WTC11 (cell line): ENCODE measurements at regions not wholly inside any gene's neighbourhood (a gene's known extent, or its start where the extent isn't known, plus 50 kb on each side); places are given as distances from the start of the nearest gene placed in this dataset.

Experiments
- ATAC-seq: fragments of 200-7000 bp; cut with Tn5 transposase; 2 replicates; pipeline ENCODE4 v1.10.0; 2021; ENCODE audit warnings: mild to moderate bottlenecking, moderate library complexity
- CTCF ChIA-PET: fragments of 300-600 bp; sonication (Branson Sonifier 250); formaldehyde crosslinking; loops from one replicate; lab custom pipeline; 2021; ENCODE audit warnings: antibody characterized with exemption; lab: Charles Lee
- POLR2A ChIA-PET: fragments of 350-600 bp; sonication (Branson Sonifier 250); formaldehyde crosslinking; loops from one replicate; lab custom pipeline; 2021; ENCODE audit warnings: antibody characterized with exemption; lab: Charles Lee
- DNase-seq: peaks from one replicate; pipeline ENCODE4 v3.0.0; 2021; ENCODE audit warnings: low spot score
- H3K27ac Mint-ChIP-seq: 2 replicates; pipeline ENCODE4 v1.8.0; 2021; ENCODE audit warnings: mixed read lengths
- H3K27me3 Mint-ChIP-seq: 2 replicates; pipeline ENCODE4 v1.8.0; 2021; ENCODE audit warnings: low read depth, mild to moderate bottlenecking, moderate library complexity, mixed read lengths
- H3K36me3 Mint-ChIP-seq: 2 replicates; pipeline ENCODE4 v1.8.0; 2021; ENCODE audit warnings: mixed read lengths
- H3K4me1 Mint-ChIP-seq: 2 replicates; pipeline ENCODE4 v1.8.0; 2022; ENCODE audit warnings: mixed read lengths
- H3K4me3 Mint-ChIP-seq: 2 replicates; pipeline ENCODE4 v1.8.0; 2021; ENCODE audit warnings: mild to moderate bottlenecking, moderate library complexity, mixed read lengths
- H3K9me3 Mint-ChIP-seq: 2 replicates; pipeline ENCODE4 v1.8.0; 2021; ENCODE audit warnings: mixed read lengths
- CREM ChIP-seq: sonication (generic); formaldehyde crosslinking; IDR thresholded peaks from 2 replicates; pipeline ENCODE4 v1.8.1; 2022; ENCODE audit warnings: mild to moderate bottlenecking, missing genetic modification reagents, moderate library complexity
- ELF4 ChIP-seq: sonication (generic); formaldehyde crosslinking; IDR thresholded peaks from 2 replicates; pipeline ENCODE4 v1.8.1; 2022; ENCODE audit warnings: low read depth, mild to moderate bottlenecking, moderate library complexity, missing genetic modification reagents
- FOXK1 ChIP-seq: sonication (generic); formaldehyde crosslinking; IDR thresholded peaks from 2 replicates; pipeline ENCODE4 v1.8.0; 2022; ENCODE audit warnings: mild to moderate bottlenecking, moderate library complexity, missing genetic modification reagents
- GTF2I ChIP-seq: fragments of 250-450 bp; sonication (Bioruptor Pico); conservative IDR thresholded peaks from 2 replicates; pipeline ENCODE4 v1.4.0; 2021; ENCODE audit warnings: mild to moderate bottlenecking
- NFE2L1 ChIP-seq: sonication (generic); formaldehyde crosslinking; IDR thresholded peaks from 2 replicates; pipeline ENCODE4 v1.8.1; 2023; ENCODE audit warnings: missing genetic modification reagents
- RELA ChIP-seq: sonication (generic); formaldehyde crosslinking; IDR thresholded peaks from 2 replicates; pipeline ENCODE4 v1.8.1; 2022; ENCODE audit warnings: missing genetic modification reagents, mild to moderate bottlenecking, borderline replicate concordance
- RORB ChIP-seq: fragments of 250-450 bp; sonication (Bioruptor Pico); IDR thresholded peaks from 2 replicates; pipeline ENCODE4 v1.9.0; 2021; ENCODE audit warnings: mild to moderate bottlenecking
- SMAD3 ChIP-seq: sonication (generic); formaldehyde crosslinking; IDR thresholded peaks from 2 replicates; pipeline ENCODE4 v1.8.0; 2022; ENCODE audit warnings: missing genetic modification reagents, mild to moderate bottlenecking, borderline replicate concordance
- ZNF121 ChIP-seq: sonication (generic); formaldehyde crosslinking; IDR thresholded peaks from 2 replicates; pipeline ENCODE4 v1.8.0; 2023; ENCODE audit warnings: missing genetic modification reagents
- ZNF263 ChIP-seq: sonication (generic); formaldehyde crosslinking; IDR thresholded peaks from 2 replicates; pipeline ENCODE4 v1.8.1; 2022; ENCODE audit warnings: low read depth, mild to moderate bottlenecking, moderate library complexity, missing genetic modification reagents
- TF ChIP-seq, protein P1 (sequence below): fragments of 250-450 bp; sonication (Bioruptor Pico); IDR thresholded peaks from 2 replicates; pipeline ENCODE4 v1.9.0; 2021; ENCODE audit warnings: mild to moderate bottlenecking
- TF ChIP-seq, protein P2 (sequence below): sonication (generic); formaldehyde crosslinking; IDR thresholded peaks from 2 replicates; pipeline ENCODE4 v1.8.0; 2023; ENCODE audit warnings: mild to moderate bottlenecking, missing genetic modification reagents
- TF ChIP-seq, protein P3 (sequence below): sonication (generic); formaldehyde crosslinking; IDR thresholded peaks from 2 replicates; pipeline ENCODE4 v1.8.1; 2023; ENCODE audit warnings: mild to moderate bottlenecking, missing genetic modification reagents, moderate library complexity
- TF ChIP-seq, protein P4 (sequence below): sonication (generic); formaldehyde crosslinking; conservative IDR thresholded peaks from 2 replicates; pipeline ENCODE4 v1.8.1; 2023; ENCODE audit warnings: mild to moderate bottlenecking, low read depth, missing genetic modification reagents, moderate library complexity
- TF ChIP-seq, protein P5 (sequence below): sonication (generic); formaldehyde crosslinking; conservative IDR thresholded peaks from 2 replicates; pipeline ENCODE4 v1.8.1; 2022; ENCODE audit warnings: mild to moderate bottlenecking, missing genetic modification reagents
- TF ChIP-seq, protein P6 (sequence below): sonication (generic); formaldehyde crosslinking; IDR thresholded peaks from 2 replicates; pipeline ENCODE4 v1.8.0; 2022; ENCODE audit warnings: missing genetic modification reagents

DNA sequence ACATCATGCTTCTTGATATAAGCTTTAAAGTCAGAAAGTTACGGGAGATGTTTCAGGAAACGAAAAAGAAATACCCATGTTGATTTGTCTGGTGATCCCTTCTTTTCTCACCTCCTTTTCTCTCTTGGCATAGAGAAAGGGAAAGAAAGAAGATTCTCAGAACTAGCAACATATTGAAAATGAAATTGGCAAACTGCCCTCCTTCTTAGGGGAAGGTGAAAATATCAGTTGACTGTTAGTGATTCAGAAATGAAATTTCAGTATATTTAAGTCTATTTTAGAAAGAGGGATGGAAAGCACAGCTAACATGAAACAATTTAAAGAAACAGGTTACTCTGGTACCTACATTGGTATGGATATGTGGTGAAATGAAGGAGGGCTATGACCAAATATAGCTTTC, 918.1 kb downstream of the METTL15 start:
- DNase-seq (no peak), ATAC-seq (no peak)
- Mint-ChIP-seq H3K36me3 (peaks cover 16% of the 10 kb centered on the region), H3K9me3 (peaks cover 48% of the 10 kb centered on the region), H3K4me3 (no peak overlapping the region), H3K4me1 (no peaks in the 10 kb centered on the region), H3K27me3 (no peaks in the 10 kb centered on the region), H3K27ac (no peak overlapping the region)
- ChIA-PET CTCF (no interaction called here), POLR2A (no interaction called here)
- no peak for TF ChIP-seq RORB (CRISPR knock-in tag)
- TF ChIP-seq SMAD3 (CRISPR knock-in tag), result no peak
- no peak for TF ChIP-seq ELF4
- TF ChIP-seq, protein P1, sequence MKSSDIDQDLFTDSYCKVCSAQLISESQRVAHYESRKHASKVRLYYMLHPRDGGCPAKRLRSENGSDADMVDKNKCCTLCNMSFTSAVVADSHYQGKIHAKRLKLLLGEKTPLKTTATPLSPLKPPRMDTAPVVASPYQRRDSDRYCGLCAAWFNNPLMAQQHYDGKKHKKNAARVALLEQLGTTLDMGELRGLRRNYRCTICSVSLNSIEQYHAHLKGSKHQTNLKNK (CRISPR knock-in tag), result no peak
- TF ChIP-seq, protein P2, sequence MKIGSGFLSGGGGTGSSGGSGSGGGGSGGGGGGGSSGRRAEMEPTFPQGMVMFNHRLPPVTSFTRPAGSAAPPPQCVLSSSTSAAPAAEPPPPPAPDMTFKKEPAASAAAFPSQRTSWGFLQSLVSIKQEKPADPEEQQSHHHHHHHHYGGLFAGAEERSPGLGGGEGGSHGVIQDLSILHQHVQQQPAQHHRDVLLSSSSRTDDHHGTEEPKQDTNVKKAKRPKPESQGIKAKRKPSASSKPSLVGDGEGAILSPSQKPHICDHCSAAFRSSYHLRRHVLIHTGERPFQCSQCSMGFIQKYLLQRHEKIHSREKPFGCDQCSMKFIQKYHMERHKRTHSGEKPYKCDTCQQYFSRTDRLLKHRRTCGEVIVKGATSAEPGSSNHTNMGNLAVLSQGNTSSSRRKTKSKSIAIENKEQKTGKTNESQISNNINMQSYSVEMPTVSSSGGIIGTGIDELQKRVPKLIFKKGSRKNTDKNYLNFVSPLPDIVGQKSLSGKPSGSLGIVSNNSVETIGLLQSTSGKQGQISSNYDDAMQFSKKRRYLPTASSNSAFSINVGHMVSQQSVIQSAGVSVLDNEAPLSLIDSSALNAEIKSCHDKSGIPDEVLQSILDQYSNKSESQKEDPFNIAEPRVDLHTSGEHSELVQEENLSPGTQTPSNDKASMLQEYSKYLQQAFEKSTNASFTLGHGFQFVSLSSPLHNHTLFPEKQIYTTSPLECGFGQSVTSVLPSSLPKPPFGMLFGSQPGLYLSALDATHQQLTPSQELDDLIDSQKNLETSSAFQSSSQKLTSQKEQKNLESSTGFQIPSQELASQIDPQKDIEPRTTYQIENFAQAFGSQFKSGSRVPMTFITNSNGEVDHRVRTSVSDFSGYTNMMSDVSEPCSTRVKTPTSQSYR, result no peak
- no peak for TF ChIP-seq RELA (CRISPR knock-in tag)
- TF ChIP-seq, protein P3, sequence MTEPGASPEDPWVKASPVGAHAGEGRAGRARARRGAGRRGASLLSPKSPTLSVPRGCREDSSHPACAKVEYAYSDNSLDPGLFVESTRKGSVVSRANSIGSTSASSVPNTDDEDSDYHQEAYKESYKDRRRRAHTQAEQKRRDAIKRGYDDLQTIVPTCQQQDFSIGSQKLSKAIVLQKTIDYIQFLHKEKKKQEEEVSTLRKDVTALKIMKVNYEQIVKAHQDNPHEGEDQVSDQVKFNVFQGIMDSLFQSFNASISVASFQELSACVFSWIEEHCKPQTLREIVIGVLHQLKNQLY, result no peak
- TF ChIP-seq FOXK1 (CRISPR knock-in tag), result no peak
- TF ChIP-seq ZNF121 (CRISPR knock-in tag), result no peak
- TF ChIP-seq GTF2I (CRISPR knock-in tag), result no peak
- TF ChIP-seq, protein P4, sequence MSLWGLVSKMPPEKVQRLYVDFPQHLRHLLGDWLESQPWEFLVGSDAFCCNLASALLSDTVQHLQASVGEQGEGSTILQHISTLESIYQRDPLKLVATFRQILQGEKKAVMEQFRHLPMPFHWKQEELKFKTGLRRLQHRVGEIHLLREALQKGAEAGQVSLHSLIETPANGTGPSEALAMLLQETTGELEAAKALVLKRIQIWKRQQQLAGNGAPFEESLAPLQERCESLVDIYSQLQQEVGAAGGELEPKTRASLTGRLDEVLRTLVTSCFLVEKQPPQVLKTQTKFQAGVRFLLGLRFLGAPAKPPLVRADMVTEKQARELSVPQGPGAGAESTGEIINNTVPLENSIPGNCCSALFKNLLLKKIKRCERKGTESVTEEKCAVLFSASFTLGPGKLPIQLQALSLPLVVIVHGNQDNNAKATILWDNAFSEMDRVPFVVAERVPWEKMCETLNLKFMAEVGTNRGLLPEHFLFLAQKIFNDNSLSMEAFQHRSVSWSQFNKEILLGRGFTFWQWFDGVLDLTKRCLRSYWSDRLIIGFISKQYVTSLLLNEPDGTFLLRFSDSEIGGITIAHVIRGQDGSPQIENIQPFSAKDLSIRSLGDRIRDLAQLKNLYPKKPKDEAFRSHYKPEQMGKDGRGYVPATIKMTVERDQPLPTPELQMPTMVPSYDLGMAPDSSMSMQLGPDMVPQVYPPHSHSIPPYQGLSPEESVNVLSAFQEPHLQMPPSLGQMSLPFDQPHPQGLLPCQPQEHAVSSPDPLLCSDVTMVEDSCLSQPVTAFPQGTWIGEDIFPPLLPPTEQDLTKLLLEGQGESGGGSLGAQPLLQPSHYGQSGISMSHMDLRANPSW, result no peak
- TF ChIP-seq ZNF263, result no peak

DNA sequence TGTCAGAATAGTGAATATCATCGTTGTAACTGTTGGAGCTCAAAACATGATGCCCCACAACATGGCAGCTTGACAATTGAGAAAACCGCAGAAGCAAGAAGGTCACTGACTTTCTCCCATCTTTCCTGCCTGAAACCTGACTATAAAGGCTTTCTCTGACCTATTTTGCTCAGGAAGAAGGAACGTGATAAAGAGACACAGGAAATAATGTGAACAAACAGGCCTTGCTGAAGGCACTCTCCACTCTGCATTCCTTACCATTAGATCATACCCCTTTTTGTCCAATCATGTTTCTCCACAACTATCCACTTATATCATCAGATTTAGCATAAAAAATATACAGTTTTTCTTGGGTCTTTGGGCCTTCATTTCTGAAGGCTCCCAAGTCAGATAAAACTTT, 916.8 kb downstream of the METTL15 start:
- POLR2A ChIA-PET, result no interaction called here
- H3K36me3 Mint-ChIP-seq, result peaks cover 14% of the 10 kb centered on the region
- DNase-seq, result no peak
- TF ChIP-seq, protein P5, sequence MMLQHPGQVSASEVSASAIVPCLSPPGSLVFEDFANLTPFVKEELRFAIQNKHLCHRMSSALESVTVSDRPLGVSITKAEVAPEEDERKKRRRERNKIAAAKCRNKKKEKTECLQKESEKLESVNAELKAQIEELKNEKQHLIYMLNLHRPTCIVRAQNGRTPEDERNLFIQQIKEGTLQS (CRISPR knock-in tag), result no peak
- no peak for TF ChIP-seq CREM (CRISPR knock-in tag)
- no peak for TF ChIP-seq NFE2L1 (CRISPR knock-in tag)
- TF ChIP-seq, protein P6, sequence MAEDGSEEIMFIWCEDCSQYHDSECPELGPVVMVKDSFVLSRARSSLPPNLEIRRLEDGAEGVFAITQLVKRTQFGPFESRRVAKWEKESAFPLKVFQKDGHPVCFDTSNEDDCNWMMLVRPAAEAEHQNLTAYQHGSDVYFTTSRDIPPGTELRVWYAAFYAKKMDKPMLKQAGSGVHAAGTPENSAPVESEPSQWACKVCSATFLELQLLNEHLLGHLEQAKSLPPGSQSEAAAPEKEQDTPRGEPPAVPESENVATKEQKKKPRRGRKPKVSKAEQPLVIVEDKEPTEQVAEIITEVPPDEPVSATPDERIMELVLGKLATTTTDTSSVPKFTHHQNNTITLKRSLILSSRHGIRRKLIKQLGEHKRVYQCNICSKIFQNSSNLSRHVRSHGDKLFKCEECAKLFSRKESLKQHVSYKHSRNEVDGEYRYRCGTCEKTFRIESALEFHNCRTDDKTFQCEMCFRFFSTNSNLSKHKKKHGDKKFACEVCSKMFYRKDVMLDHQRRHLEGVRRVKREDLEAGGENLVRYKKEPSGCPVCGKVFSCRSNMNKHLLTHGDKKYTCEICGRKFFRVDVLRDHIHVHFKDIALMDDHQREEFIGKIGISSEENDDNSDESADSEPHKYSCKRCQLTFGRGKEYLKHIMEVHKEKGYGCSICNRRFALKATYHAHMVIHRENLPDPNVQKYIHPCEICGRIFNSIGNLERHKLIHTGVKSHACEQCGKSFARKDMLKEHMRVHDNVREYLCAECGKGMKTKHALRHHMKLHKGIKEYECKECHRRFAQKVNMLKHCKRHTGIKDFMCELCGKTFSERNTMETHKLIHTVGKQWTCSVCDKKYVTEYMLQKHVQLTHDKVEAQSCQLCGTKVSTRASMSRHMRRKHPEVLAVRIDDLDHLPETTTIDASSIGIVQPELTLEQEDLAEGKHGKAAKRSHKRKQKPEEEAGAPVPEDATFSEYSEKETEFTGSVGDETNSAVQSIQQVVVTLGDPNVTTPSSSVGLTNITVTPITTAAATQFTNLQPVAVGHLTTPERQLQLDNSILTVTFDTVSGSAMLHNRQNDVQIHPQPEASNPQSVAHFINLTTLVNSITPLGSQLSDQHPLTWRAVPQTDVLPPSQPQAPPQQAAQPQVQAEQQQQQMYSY (CRISPR knock-in tag), result no peak
- TF ChIP-seq, all 79 proteins: peak for 0
- no peak overlapping the region for H3K4me3 Mint-ChIP-seq
- no peaks in the 10 kb centered on the region for H3K27me3 Mint-ChIP-seq
- no peak for ATAC-seq
- H3K9me3 Mint-ChIP-seq, result peaks cover 41% of the 10 kb centered on the region
- no peak overlapping the region for H3K27ac Mint-ChIP-seq
- CTCF ChIA-PET, result no interaction called here
- peaks cover 4% of the 10 kb centered on the region for H3K4me1 Mint-ChIP-seq
